Colonic mucosa (tissue), 4 donors: ENCODE measurements at regions not wholly inside any gene's neighbourhood (a gene's known extent, or its start where the extent isn't known, plus 50 kb on each side); places are given as distances from the start of the nearest gene placed in this dataset.

Source experiments
- DNase-seq: peaks from one replicate; pipeline ENCODE4 v3.0.0-alpha.2; 2020
- H3K27ac ChIP-seq: fragments of 200-600 bp; one replicate; pipeline ENCODE4 v1.8.0; 2021
- H3K27me3 ChIP-seq: fragments of 200-600 bp; one replicate; pipeline ENCODE4 v1.8.0; 2021
- H3K36me3 ChIP-seq: fragments of 200-600 bp; one replicate; pipeline ENCODE4 v1.8.0; 2021
- H3K4me1 ChIP-seq: fragments of 200-600 bp; one replicate; pipeline ENCODE4 v1.8.0; 2021; ENCODE audit warnings: mild to moderate bottlenecking
- H3K4me3 ChIP-seq: fragments of 200-600 bp; one replicate; pipeline ENCODE4 v1.8.0; 2021
- H3K9ac ChIP-seq, 2 donors: one replicate each; pipeline ENCODE4 v1.7.0; 2013; ENCODE audit warnings: control low read depth in 2 of 2, low read depth in 2 of 2, low read length in 2 of 2
- H3K9me3 ChIP-seq: fragments of 200-600 bp; one replicate; pipeline ENCODE4 v1.8.0; 2021
- intact Hi-C: fragments of 100-400 bp; cut with DNase I; formaldehyde crosslinking; loops from one replicate; pipeline ENCODE4 v1.14.1; 2022
- TF ChIP-seq, protein P1 (sequence below): fragments of 200-600 bp; IDR thresholded peaks from one replicate; pipeline ENCODE4 v1.8.0; 2022; ENCODE audit warnings: antibody characterized with exemption, mild to moderate bottlenecking
- donor health status: healthy.
- donor health status: DM: no; HTN: no; CAD: no.
- donor health status: DM: no; HTN: no; CAD: no.

DNA sequence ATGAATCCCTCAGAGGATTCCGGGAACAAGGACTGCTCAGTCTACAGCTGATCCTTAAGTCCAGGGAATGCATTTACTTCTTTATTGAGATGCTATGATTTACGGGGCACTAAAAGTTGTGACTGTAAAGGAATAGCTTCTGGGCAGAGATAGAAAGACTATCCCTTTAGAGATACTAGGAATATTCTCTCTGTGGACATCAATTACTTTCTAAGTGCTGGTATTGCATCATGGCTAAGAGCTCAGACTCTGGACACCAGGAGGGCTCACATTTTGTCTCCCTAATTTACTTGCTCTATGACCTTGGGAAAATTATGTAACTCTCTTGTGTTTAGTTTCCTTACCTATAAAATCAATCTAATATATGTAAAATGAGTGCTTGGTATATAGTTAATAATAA lies 131.4 kb downstream of the AKAIN1 start:
- H3K27me3 ChIP-seq, result no peaks in the 10 kb centered on the region
- no peak overlapping the region for H3K27ac ChIP-seq
- H3K4me1 ChIP-seq, result no peaks in the 10 kb centered on the region
- H3K9me3 ChIP-seq, result no peaks in the 10 kb centered on the region
- no peaks in the 10 kb centered on the region for H3K36me3 ChIP-seq
- intact Hi-C loops, result no loop called here
- TF ChIP-seq, protein P1, sequence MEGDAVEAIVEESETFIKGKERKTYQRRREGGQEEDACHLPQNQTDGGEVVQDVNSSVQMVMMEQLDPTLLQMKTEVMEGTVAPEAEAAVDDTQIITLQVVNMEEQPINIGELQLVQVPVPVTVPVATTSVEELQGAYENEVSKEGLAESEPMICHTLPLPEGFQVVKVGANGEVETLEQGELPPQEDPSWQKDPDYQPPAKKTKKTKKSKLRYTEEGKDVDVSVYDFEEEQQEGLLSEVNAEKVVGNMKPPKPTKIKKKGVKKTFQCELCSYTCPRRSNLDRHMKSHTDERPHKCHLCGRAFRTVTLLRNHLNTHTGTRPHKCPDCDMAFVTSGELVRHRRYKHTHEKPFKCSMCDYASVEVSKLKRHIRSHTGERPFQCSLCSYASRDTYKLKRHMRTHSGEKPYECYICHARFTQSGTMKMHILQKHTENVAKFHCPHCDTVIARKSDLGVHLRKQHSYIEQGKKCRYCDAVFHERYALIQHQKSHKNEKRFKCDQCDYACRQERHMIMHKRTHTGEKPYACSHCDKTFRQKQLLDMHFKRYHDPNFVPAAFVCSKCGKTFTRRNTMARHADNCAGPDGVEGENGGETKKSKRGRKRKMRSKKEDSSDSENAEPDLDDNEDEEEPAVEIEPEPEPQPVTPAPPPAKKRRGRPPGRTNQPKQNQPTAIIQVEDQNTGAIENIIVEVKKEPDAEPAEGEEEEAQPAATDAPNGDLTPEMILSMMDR, result no peak
- no peak overlapping the region for H3K4me3 ChIP-seq
- DNase-seq, result no peak
- no peak overlapping the region for H3K9ac ChIP-seq

DNA sequence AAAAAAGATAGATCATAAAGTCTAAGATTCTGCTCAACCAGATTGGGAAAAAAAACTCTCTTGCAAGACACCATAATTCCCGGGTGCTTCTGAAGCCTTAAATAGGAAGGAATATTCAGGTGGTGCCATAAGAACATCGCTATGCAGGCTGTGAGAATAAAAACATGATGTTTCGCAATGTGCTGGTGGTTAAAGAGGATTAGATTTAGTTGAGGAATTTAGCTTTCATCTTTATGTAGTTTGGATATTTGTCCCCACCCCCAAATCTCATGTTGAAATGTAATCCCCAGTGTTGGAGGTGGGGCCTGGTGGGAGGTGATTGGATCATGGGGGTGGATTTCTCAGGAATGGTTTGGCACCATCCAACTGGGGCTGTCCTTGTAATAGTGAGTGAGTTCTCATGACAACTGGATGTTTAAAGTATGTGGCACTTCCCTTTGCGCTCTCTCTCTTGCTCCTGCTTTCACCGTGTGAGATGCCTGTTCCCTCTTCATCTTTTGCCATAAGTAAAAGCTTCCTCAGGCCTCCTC lies 132.2 kb downstream of the AKAIN1 start:
- TF ChIP-seq, protein P1, result no peak

DNA sequence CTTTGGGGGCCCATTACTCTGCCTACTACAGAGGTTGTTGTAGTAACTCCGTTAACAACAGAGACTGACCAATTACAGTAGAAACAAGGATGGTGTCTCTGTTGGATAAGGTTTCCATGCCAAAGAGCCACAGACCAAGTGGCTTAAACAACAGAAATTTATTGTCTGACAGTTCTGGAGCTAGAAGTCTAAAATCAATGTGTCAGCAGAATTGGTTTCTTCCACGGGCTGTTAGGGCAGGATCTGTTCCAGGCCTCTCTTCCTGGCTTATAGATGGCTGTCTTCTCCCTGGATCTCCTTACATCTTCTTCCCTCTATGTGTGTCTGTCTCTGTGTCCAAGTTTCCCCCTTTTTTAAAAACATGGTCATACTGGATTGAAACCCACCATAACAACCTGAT lies 135.3 kb downstream of the AKAIN1 start:
- Histone ChIP-seq H3K9ac (no peak overlapping the region), H3K27me3 (no peaks in the 10 kb centered on the region)
- no peak for DNase-seq

More for the DNA sequence above, 132.2 kb downstream of the AKAIN1 start:
- Histone ChIP-seq H3K9ac (no peak overlapping the region), H3K27me3 (no peaks in the 10 kb centered on the region), H3K4me3 (no peak overlapping the region), H3K9me3 (no peaks in the 10 kb centered on the region), H3K27ac (no peak overlapping the region), H3K4me1 (no peaks in the 10 kb centered on the region), H3K36me3 (no peaks in the 10 kb centered on the region)
- intact Hi-C loops, result no loop called here
- no peak for DNase-seq

DNA sequence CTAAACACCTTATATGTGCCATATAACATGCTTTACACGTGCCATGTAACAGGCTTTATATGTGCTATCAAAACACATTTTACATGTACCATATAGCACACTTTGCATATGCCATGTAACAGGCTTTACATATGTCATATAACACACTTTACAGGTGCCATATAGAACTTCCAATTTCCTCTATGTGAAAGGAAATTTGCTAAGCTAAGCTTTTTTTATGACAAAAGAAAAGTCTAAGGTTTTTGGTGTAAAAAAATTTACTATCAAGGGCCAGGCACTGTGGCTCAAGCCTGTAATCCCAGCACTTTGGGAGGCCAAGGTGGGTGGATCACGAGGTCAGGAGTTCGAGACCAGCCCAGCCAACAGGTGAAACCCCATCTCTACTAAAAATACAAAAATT lies 136.5 kb downstream of the AKAIN1 start:
- Histone ChIP-seq H3K27ac (no peak overlapping the region), H3K9ac (no peak overlapping the region), H3K9me3 (no peaks in the 10 kb centered on the region), H3K4me1 (no peaks in the 10 kb centered on the region), H3K27me3 (no peaks in the 10 kb centered on the region), H3K36me3 (no peaks in the 10 kb centered on the region), H3K4me3 (no peak overlapping the region)
- TF ChIP-seq, protein P1, result no peak
- intact Hi-C loops, result no loop called here
- DNase-seq, result no peak

More for the DNA sequence above, 135.3 kb downstream of the AKAIN1 start:
- Histone ChIP-seq H3K27ac (no peak overlapping the region), H3K9me3 (no peaks in the 10 kb centered on the region), H3K4me1 (no peaks in the 10 kb centered on the region), H3K36me3 (no peaks in the 10 kb centered on the region), H3K4me3 (no peak overlapping the region)
- TF ChIP-seq, protein P1, result no peak
- intact Hi-C loops, result no loop called here

DNA sequence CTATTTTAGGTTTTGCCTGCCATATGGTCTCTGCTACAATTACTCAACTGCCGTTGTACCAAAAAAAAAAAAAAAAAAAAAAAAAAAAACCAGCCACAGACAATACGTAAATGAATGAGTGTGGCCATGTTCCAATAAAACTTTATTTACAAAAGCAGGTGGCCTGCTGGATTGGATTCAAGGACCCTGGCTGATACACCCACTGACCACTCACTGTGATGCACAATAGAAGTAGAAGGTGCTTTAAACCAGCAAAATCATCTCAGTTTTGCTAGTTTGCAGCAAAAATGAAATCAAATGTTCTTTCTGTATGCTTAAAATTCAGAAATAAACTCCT lies 137.4 kb downstream of the AKAIN1 start:
- Histone ChIP-seq H3K4me3 (no peak overlapping the region), H3K9me3 (no peaks in the 10 kb centered on the region), H3K9ac (no peak overlapping the region), H3K27me3 (no peaks in the 10 kb centered on the region), H3K27ac (no peak overlapping the region), H3K4me1 (no peaks in the 10 kb centered on the region), H3K36me3 (no peaks in the 10 kb centered on the region)
- TF ChIP-seq, protein P1, result no peak
- no peak for DNase-seq
- intact Hi-C loops, result loop anchor here (2.0 kb wide), 1 partner anchor 953 kb away; no protein-coding TSS in a partner anchor
